Heart right ventricle (tissue), 16 donors: ENCODE measurements at regions not wholly inside any gene's neighbourhood (a gene's known extent, or its start where the extent isn't known, plus 50 kb on each side); places are given as distances from the start of the nearest gene placed in this dataset.

Source experiments
- ATAC-seq, 8 donors: fragments of 200-7000 bp; cut with Tn5 transposase; one replicate each; pipeline ENCODE4 v1.9.1; 2020; ENCODE audit warnings: mild to moderate bottlenecking in 8 of 8, moderate library complexity in 8 of 8, moderate number of reproducible peaks in 1 of 8
- DNase-seq, 2 donors: peaks; one replicate each; pipeline ENCODE4 v3.0.0-alpha.2; 2020
- H3K27ac ChIP-seq, 10 donors: fragments of 200-600 bp; sonication (generic) in 2 of 10; one replicate each; pipeline versions ENCODE4 v1.5.0 to v1.8.0; 2020 to 2022; ENCODE audit warnings: mild to moderate bottlenecking in 3 of 10
- H3K27me3 ChIP-seq, 7 donors: fragments of 200-600 bp; one replicate each; pipeline ENCODE4 v1.8.0; 2021 to 2022; ENCODE audit warnings: mild to moderate bottlenecking in 2 of 7
- H3K36me3 ChIP-seq, 9 donors: fragments of 200-600 bp; sonication (generic) in 1 of 9; one replicate each; pipeline versions ENCODE4 v1.5.0 to v1.8.0; 2020 to 2022; ENCODE audit warnings: mild to moderate bottlenecking in 2 of 9
- H3K4me1 ChIP-seq, 9 donors: fragments of 200-600 bp; sonication (generic) in 1 of 9; one replicate each; pipeline versions ENCODE4 v1.5.0 to v1.8.0; 2020 to 2022; ENCODE audit warnings: mild to moderate bottlenecking in 4 of 9
- H3K4me3 ChIP-seq, 10 donors: fragments of 200-600 bp; sonication (generic) in 2 of 10; one replicate each; pipeline versions ENCODE4 v1.5.0 to v1.8.0; 2020 to 2022; ENCODE audit warnings: mild to moderate bottlenecking in 7 of 10, moderate library complexity in 2 of 10
- H3K9me3 ChIP-seq, 11 donors: fragments of 200-600 bp in 10 of 11; sonication (generic) in 2 of 11; one replicate each; pipeline versions ENCODE4 v1.5.0 to v1.8.0; 2013 to 2022; ENCODE audit warnings: mild to moderate bottlenecking in 2 of 11, control low read depth in 1 of 11, moderate library complexity in 1 of 11
- CTCF ChIP-seq, 9 donors: fragments of 200-600 bp; sonication (generic) in 2 of 9; IDR thresholded peaks; one replicate each; pipeline versions ENCODE4 v1.5.0 to v1.8.0; 2021 to 2022; ENCODE audit warnings: antibody characterized with exemption in 9 of 9, mild to moderate bottlenecking in 5 of 9, moderate library complexity in 1 of 9
- WGBS, 2 donors: extraction: QIAGEN DNeasy Blood & Tissue Kit; methylation state at CpG; one replicate each; pipeline ENCODE4 v1.1.7; 2013; ENCODE audit warnings: inconsistent platforms in 1 of 2; 5-methylcytosine and 5-hydroxymethylcytosine counted together
- intact Hi-C, 10 donors: fragments of 100-400 bp; cut with DNase I; formaldehyde crosslinking; loops; one replicate each; pipeline versions ENCODE4 v1.11.1 to v1.14.2; 2022
- donor health status: Arrhythmogenic right ventricular cardiomyopathy.
- donor health status: ischemic (EF 13 %, LVEDD 7.1; RV severe dilation, severe dysfunction).
- donor health status: healthy with polysubstance abuse.
- donor health status: DM: no; HTN: yes; CAD: no.
- donor health status: DM: no; HTN: no; CAD: no.
- donor health status: ischemic (EF 25% LVEDD 6.9; RV normal size, moderate dysfunction).
- donor health status: ischemic (EF 25% LVEDD 5.7; RV mildly dilated, moderate dysfunction).
- donor health status: healthy.
- donor health status: DM: yes; HTN: yes; CAD: no.
- donor health status: Ischemic cardiomyopathy.
- donor health status: ischemic (EF 35%, LVEDD 5.7; RV mildly dilated, moderate dysfunction).
- donor health status: nonischemic (EF 11% LVEDD 7.7; RV severe dilation, severe dysfunction).
- donor health status: DM: yes; HTN: yes; CAD: no.
- donor health status: PGD.
- donor health status: ischemic (EF 29% LVEDD 5.4; RV normal size, mild dysfunction).
- donor health status: nonischemic (EF 23%, LVEDD 6.1; RV moderate dilation, normal function).

- ATAC-seq: no peak
- peaks cover 0 to 39% (median 16%) of the 10 kb centered on the region in 7 donors for H3K27me3 ChIP-seq
- no peaks in the 10 kb centered on the region for H3K9me3 ChIP-seq
- intact Hi-C loops: no loop called here
- no peak overlapping the region for H3K27ac ChIP-seq
- no peaks in the 10 kb centered on the region for H3K4me1 ChIP-seq
- DNase-seq: no peak
- no peaks in the 10 kb centered on the region for H3K36me3 ChIP-seq
- H3K4me3 ChIP-seq: no peak overlapping the region
- no peak for TF ChIP-seq CTCF (IDR thresholded peaks at IDR 0.05)
- 52 to 61% methylated on average over 8 of the region's 8 CpGs for WGBS, 2 donors
These were observed 252.6 kb upstream of the IRX4 start for GRCh38 chr5:2135354-2135753.

GRCh38 chr5:2134543-2135292 is 252.0 kb upstream of the IRX4 start:
- H3K36me3 ChIP-seq: no peaks in the 10 kb centered on the region
- intact Hi-C loops: no loop called here
- no peaks in the 10 kb centered on the region for H3K9me3 ChIP-seq
- DNase-seq (no peak), ATAC-seq (peak in 1 of 8 donors; percentile 35)
- no peak overlapping the region for H3K27ac ChIP-seq
- TF ChIP-seq CTCF (IDR thresholded peaks at IDR 0.05): no peak
- WGBS, 2 donors: 48 to 49% methylated on average over 19 of the region's 19 CpGs
- H3K27me3 ChIP-seq: peaks cover 0 to 44% (median 16%) of the 10 kb centered on the region in 7 donors
- no peaks in the 10 kb centered on the region for H3K4me1 ChIP-seq
- H3K4me3 ChIP-seq: no peak overlapping the region

GRCh38 chr5:2133936-2134335 is 251.2 kb upstream of the IRX4 start:
- H3K4me3 ChIP-seq: no peak overlapping the region
- no peaks in the 10 kb centered on the region for H3K9me3 ChIP-seq
- peaks cover 0 to 43% (median 14%) of the 10 kb centered on the region in 7 donors for H3K27me3 ChIP-seq
- intact Hi-C loops: no loop called here
- no peak for DNase-seq
- WGBS, 2 donors: 86 to 88% methylated on average over 6 of the region's 6 CpGs
- no peaks in the 10 kb centered on the region for H3K36me3 ChIP-seq
- TF ChIP-seq CTCF (IDR thresholded peaks at IDR 0.05): no peak
- H3K27ac ChIP-seq: no peak overlapping the region
- no peaks in the 10 kb centered on the region for H3K4me1 ChIP-seq
- no peak for ATAC-seq

- TF ChIP-seq CTCF (IDR thresholded peaks at IDR 0.05): no peak
- 67 to 69% methylated on average over 6 of the region's 6 CpGs for WGBS, 2 donors
- Histone ChIP-seq H3K27ac (no peak overlapping the region), H3K27me3 (peaks cover 0 to 43% (median 19%) of the 10 kb centered on the region in 7 donors), H3K36me3 (no peaks in the 10 kb centered on the region), H3K4me1 (no peaks in the 10 kb centered on the region), H3K4me3 (no peak overlapping the region), H3K9me3 (no peaks in the 10 kb centered on the region)
- no peak for ATAC-seq
- intact Hi-C loops: no loop called here
- DNase-seq: no peak
These were observed 250.4 kb upstream of the IRX4 start for GRCh38 chr5:2133080-2133479.
